Lower leg skin (tissue), 3 donors: ENCODE measurements at regions not wholly inside any gene's neighbourhood (a gene's known extent, or its start where the extent isn't known, plus 50 kb on each side); places are given as distances from the start of the nearest gene placed in this dataset.

Experiments used
- POLR2A ChIP-seq, 2 donors: fragments of 450-650 bp; IDR thresholded peaks; one replicate each; pipeline ENCODE4 v1.6.1; 2016 to 2017; ENCODE audit warnings: antibody characterized with exemption in 2 of 2, mild to moderate bottlenecking in 1 of 2, moderate library complexity in 1 of 2
- TF ChIP-seq, protein P1 (sequence below), 3 donors: fragments of 450-650 bp; IDR thresholded peaks; one replicate each; pipeline ENCODE4 v1.5.1; 2016; ENCODE audit warnings: antibody characterized with exemption in 3 of 3, mild to moderate bottlenecking in 3 of 3, moderate library complexity in 2 of 3

DNA sequence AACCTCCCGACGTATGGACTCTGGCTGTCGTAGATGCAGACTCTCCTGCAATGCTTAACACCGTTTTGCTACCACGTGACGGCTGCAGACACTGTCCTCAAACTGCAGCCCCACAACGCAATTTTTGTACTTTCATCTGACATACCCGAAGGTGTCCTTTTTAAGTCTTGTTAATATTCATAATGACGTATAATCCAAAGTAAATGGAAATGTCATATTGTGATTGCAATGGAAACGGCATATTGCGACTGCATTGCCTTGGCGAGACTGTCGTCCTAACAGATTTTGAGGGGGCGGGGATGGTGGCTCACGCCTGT lies 79.3 kb upstream of the TBC1D3K start:
- TF ChIP-seq, protein P1, sequence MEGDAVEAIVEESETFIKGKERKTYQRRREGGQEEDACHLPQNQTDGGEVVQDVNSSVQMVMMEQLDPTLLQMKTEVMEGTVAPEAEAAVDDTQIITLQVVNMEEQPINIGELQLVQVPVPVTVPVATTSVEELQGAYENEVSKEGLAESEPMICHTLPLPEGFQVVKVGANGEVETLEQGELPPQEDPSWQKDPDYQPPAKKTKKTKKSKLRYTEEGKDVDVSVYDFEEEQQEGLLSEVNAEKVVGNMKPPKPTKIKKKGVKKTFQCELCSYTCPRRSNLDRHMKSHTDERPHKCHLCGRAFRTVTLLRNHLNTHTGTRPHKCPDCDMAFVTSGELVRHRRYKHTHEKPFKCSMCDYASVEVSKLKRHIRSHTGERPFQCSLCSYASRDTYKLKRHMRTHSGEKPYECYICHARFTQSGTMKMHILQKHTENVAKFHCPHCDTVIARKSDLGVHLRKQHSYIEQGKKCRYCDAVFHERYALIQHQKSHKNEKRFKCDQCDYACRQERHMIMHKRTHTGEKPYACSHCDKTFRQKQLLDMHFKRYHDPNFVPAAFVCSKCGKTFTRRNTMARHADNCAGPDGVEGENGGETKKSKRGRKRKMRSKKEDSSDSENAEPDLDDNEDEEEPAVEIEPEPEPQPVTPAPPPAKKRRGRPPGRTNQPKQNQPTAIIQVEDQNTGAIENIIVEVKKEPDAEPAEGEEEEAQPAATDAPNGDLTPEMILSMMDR (IDR thresholded peaks at IDR 0.05): no peak
- TF ChIP-seq POLR2A (IDR thresholded peaks at IDR 0.05): no peak
